AG08395 (cell line): ENCODE measurements at regions not wholly inside any gene's neighbourhood (a gene's known extent, or its start where the extent isn't known, plus 50 kb on each side); places are given as distances from the start of the nearest gene placed in this dataset.
"Not testable (repeated sequence)": the region's sequence is repeated elsewhere in the genome, so short reads cannot be mapped to it uniquely, and the experiment has no call there.

Source experiments
- DNase-seq: peaks from one replicate; pipeline ENCODE4 v3.0.0; 2012; ENCODE audit warnings: mixed read lengths, low spot score

- DNase-seq = no peak
Measured at GRCh38 chr10:11667756-11668155, 56.3 kb upstream of the USP6NL start.

- no peak for DNase-seq
Measured at GRCh38 chr10:11663763-11664555, 52.5 kb upstream of the USP6NL start.

- not testable (repeated sequence) for DNase-seq
Measured at GRCh38 chr10:11663126-11663515, 51.7 kb upstream of the USP6NL start.

GRCh38 chr10:11661441-11661840 lies 50.0 kb upstream of the USP6NL start:
- DNase-seq = no peak
